SK-N-SH treated with all-trans-retinoic acid at 6 μM for 48 hours (cell line): ENCODE measurements at regions not wholly inside any gene's neighbourhood (a gene's known extent, or its start where the extent isn't known, plus 50 kb on each side); places are given as distances from the start of the nearest gene placed in this dataset.

Experiments
- ATAC-seq: fragments of 200-7000 bp; cut with Tn5 transposase; 3 replicates; pipeline ENCODE4 v1.9.1; 2020; ENCODE audit warnings: mild to moderate bottlenecking, moderate library complexity
- ARNTL ChIP-seq: fragments of 450-650 bp; formaldehyde crosslinking; IDR thresholded peaks from 2 replicates; pipeline ENCODE4 v1.5.0; 2020; ENCODE audit warnings: low read depth, mild to moderate bottlenecking, moderate library complexity, borderline replicate concordance
- BACH2 ChIP-seq: fragments of 250-450 bp; sonication (Bioruptor Pico); IDR thresholded peaks from 2 replicates; pipeline ENCODE4 v1.9.0; 2021; ENCODE audit warnings: mild to moderate bottlenecking, borderline replicate concordance
- GLIS3 ChIP-seq: fragments of 250-450 bp; sonication (Bioruptor Pico); IDR thresholded peaks from 2 replicates; pipeline ENCODE4 v1.5.0; 2020; ENCODE audit warnings: mild to moderate bottlenecking, moderate library complexity
- PATZ1 ChIP-seq: fragments of 250-450 bp; sonication (Bioruptor Pico); IDR thresholded peaks from 2 replicates; pipeline ENCODE4 v1.8.0; 2020; ENCODE audit warnings: mild to moderate bottlenecking, moderate library complexity, borderline replicate concordance
- SNAI2 ChIP-seq: fragments of 250-450 bp; sonication (Bioruptor Pico); IDR thresholded peaks from 2 replicates; pipeline ENCODE4 v1.5.0; 2020; ENCODE audit warnings: mild to moderate bottlenecking, moderate library complexity
- TCF4 ChIP-seq: fragments of 250-450 bp; sonication (Bioruptor Pico); IDR thresholded peaks from 2 replicates; pipeline ENCODE4 v1.8.0; 2021; ENCODE audit warnings: mild to moderate bottlenecking, moderate library complexity, borderline replicate concordance
- ZNF565 ChIP-seq: fragments of 450-650 bp; formaldehyde crosslinking; conservative IDR thresholded peaks from 2 replicates; pipeline ENCODE4 v1.5.0; 2020; ENCODE audit warnings: low read depth, mild to moderate bottlenecking, moderate library complexity
- ZNF70 ChIP-seq: fragments of 450-650 bp; formaldehyde crosslinking; IDR thresholded peaks from 2 replicates; pipeline ENCODE4 v1.5.0; 2020; ENCODE audit warnings: mild to moderate bottlenecking, moderate library complexity
- ZNF8 ChIP-seq: fragments of 450-650 bp; formaldehyde crosslinking; IDR thresholded peaks from 2 replicates; pipeline ENCODE4 v1.5.0; 2020; ENCODE audit warnings: mild to moderate bottlenecking, moderate library complexity

GRCh38 chr6:114404339-114404955 is 61.6 kb upstream of the HS3ST5 start (continued):
- TF ChIP-seq BACH2 (CRISPR knock-in tag): no peak
- TF ChIP-seq, all 23 proteins: peak for 0

- TF ChIP-seq PATZ1 (CRISPR knock-in tag) (no peak), TCF4 (CRISPR knock-in tag) (no peak), GLIS3 (no peak), ZNF70 (CRISPR knock-in tag) (no peak), ZNF565 (no peak), SNAI2 (no peak), ZNF8 (CRISPR knock-in tag) (no peak), BACH2 (CRISPR knock-in tag) (no peak), ARNTL (CRISPR knock-in tag) (no peak)
- TF ChIP-seq, all 23 proteins: peak for 0
These were observed 61.0 kb upstream of the HS3ST5 start for GRCh38 chr6:114403858-114404257.

GRCh38 chr6:114398481-114398880 is 55.7 kb upstream of the HS3ST5 start:
- ATAC-seq: no peak
- no peak for TF ChIP-seq BACH2 (CRISPR knock-in tag)
- TF ChIP-seq, all 23 proteins: peak for 0

More at GRCh38 chr6:114403858-114404257, 61.0 kb upstream of the HS3ST5 start:
- ATAC-seq: no peak
